ENCODE measurements at regions not wholly inside any gene's neighbourhood (a gene's known extent, or its start where the extent isn't known, plus 50 kb on each side); places are given as distances from the start of the nearest gene placed in this dataset.

DNA sequence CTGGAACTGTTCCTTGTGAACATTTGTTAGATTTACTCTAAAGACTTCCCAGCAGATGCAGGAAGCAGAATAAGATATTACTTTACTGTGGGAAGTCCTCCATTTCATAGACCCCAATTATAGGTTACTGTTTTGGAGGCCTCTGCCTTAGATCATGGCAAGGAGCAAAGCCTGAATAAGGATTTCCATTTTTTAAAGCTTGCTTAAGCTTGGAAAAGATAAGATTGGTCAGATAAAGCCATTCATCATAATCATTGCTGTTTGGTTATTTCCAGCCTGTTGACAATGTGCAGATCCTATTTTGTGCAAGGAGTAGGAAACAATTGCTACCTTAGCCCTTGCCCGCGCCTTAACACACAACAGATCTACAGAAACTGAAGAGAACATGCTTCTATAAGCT is 129.5 kb upstream of the ITGA1 start:
- no peaks in the 10 kb centered on the region for H3K4me1 ChIP-seq (ENCODE audit: control insufficient read depth, low read length)
- TF ChIP-seq EZH2phosphoT487 (IDR thresholded peaks at IDR 0.05; ENCODE audit: borderline replicate concordance, low read length), result no peak
- TF ChIP-seq, protein P1, sequence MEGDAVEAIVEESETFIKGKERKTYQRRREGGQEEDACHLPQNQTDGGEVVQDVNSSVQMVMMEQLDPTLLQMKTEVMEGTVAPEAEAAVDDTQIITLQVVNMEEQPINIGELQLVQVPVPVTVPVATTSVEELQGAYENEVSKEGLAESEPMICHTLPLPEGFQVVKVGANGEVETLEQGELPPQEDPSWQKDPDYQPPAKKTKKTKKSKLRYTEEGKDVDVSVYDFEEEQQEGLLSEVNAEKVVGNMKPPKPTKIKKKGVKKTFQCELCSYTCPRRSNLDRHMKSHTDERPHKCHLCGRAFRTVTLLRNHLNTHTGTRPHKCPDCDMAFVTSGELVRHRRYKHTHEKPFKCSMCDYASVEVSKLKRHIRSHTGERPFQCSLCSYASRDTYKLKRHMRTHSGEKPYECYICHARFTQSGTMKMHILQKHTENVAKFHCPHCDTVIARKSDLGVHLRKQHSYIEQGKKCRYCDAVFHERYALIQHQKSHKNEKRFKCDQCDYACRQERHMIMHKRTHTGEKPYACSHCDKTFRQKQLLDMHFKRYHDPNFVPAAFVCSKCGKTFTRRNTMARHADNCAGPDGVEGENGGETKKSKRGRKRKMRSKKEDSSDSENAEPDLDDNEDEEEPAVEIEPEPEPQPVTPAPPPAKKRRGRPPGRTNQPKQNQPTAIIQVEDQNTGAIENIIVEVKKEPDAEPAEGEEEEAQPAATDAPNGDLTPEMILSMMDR (IDR thresholded peaks at IDR 0.05; ENCODE audit: low read depth, low read length, poor library complexity, severe bottlenecking), result no peak

DNA sequence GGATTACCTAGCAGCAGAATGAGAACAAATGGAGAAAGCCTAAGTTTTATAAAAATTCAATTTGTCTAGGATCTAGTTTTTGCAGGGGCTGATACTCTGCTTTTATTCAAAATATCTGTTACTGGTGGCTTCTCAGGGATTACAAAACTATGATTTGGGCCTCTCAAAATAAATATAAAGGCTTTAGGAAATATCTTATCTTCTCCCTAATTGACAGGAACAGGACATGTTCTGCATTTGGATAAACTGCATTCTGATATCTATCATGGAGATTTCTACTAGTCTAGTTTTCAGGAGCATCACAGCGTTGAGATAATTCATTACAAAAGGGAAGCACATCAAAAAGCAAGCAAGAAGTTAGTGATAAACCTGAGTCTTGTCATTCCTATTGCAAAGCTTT is 127.1 kb upstream of the ITGA1 start:
- Histone ChIP-seq H3K36me3 (ENCODE audit: control insufficient read depth, low read length) (no peaks in the 10 kb centered on the region), H3K4me2 (ENCODE audit: low read length) (no peak overlapping the region), H3K9me3 (ENCODE audit: control insufficient read depth, insufficient read depth, low read length) (no peaks in the 10 kb centered on the region), H3K4me1 (ENCODE audit: control insufficient read depth, low read length) (no peaks in the 10 kb centered on the region), H4K20me1 (ENCODE audit: control insufficient read depth, insufficient read depth, low read depth, low read length) (no peaks in the 10 kb centered on the region), H3K27ac (ENCODE audit: low read depth, low read length) (no peak overlapping the region), H3K27me3 (ENCODE audit: control insufficient read depth, low read length) (no peaks in the 10 kb centered on the region), H3K9me2 (replicated peaks; ENCODE audit: control insufficient read depth, low read length) (no peaks in the 10 kb centered on the region), H3K79me2 (ENCODE audit: control insufficient read depth, low read length) (no peaks in the 10 kb centered on the region), H3F3A (ENCODE audit: control insufficient read depth, insufficient read depth) (no peaks in the 10 kb centered on the region), H3K4me3 (ENCODE audit: low read length) (no peak overlapping the region)
- TF ChIP-seq, protein P1 (IDR thresholded peaks at IDR 0.05; ENCODE audit: low read depth, low read length, poor library complexity, severe bottlenecking), result no peak
- no peak for TF ChIP-seq EZH2phosphoT487 (IDR thresholded peaks at IDR 0.05; ENCODE audit: borderline replicate concordance, low read length)

More for the DNA sequence above, 129.5 kb upstream of the ITGA1 start:
- H3K27ac ChIP-seq (ENCODE audit: low read depth, low read length), result no peak overlapping the region
- no peaks in the 10 kb centered on the region for H3K9me2 ChIP-seq (replicated peaks; ENCODE audit: control insufficient read depth, low read length)
- no peaks in the 10 kb centered on the region for H3K79me2 ChIP-seq (ENCODE audit: control insufficient read depth, low read length)
- H3K36me3 ChIP-seq (ENCODE audit: control insufficient read depth, low read length), result no peaks in the 10 kb centered on the region
- no peaks in the 10 kb centered on the region for H3K9me3 ChIP-seq (ENCODE audit: control insufficient read depth, insufficient read depth, low read length)
- no peak overlapping the region for H3K4me3 ChIP-seq (ENCODE audit: low read length)
- no peaks in the 10 kb centered on the region for H3F3A ChIP-seq (ENCODE audit: control insufficient read depth, insufficient read depth)
- H3K4me2 ChIP-seq (ENCODE audit: low read length), result no peak overlapping the region
- no peaks in the 10 kb centered on the region for H3K27me3 ChIP-seq (ENCODE audit: control insufficient read depth, low read length)
- H4K20me1 ChIP-seq (ENCODE audit: control insufficient read depth, insufficient read depth, low read depth, low read length), result no peaks in the 10 kb centered on the region

DNA sequence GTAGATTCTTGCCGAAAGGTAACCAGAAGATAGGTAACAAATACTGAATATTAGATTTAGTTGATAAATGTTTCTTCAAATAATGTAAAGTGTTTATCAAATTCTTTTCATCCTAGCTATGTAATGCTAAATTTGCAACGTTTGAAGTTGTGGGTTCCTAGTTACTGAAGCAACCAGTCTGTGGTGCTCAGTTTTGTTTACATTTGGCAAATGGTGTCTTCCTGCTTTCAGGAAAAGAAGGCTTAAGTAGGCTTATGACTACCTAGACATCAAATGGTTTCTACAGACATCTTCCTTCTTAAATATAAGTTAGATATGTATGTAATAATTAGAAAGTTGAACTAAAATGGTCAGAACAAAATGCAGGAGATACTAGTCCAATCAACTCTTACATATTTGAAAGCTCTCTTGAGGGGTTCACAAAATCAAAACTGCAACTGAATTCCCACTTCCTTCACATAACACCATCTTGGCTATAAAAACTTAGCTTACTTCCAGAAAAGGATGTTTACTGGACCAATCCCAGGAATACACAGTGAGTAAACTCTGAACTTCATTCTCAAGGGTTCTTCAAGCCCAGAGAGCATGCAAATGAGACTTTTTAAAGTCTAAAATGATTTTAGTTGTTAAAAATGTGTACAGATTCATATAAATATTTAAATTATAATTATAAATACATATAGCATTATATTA is 125.7 kb upstream of the ITGA1 start:
- no peaks in the 10 kb centered on the region for H3K36me3 ChIP-seq (ENCODE audit: control insufficient read depth, low read length)
- no peak overlapping the region for H3K27ac ChIP-seq (ENCODE audit: low read depth, low read length)
- no peak overlapping the region for H3K4me2 ChIP-seq (ENCODE audit: low read length)
- H4K20me1 ChIP-seq (ENCODE audit: control insufficient read depth, insufficient read depth, low read depth, low read length), result no peaks in the 10 kb centered on the region
- H3K4me1 ChIP-seq (ENCODE audit: control insufficient read depth, low read length), result no peaks in the 10 kb centered on the region
- H3K9me3 ChIP-seq (ENCODE audit: control insufficient read depth, insufficient read depth, low read length), result no peaks in the 10 kb centered on the region
- TF ChIP-seq, protein P1 (IDR thresholded peaks at IDR 0.05; ENCODE audit: low read depth, low read length, poor library complexity, severe bottlenecking), result no peak
- no peak for TF ChIP-seq EZH2phosphoT487 (IDR thresholded peaks at IDR 0.05; ENCODE audit: borderline replicate concordance, low read length)
- H3K27me3 ChIP-seq (ENCODE audit: control insufficient read depth, low read length), result no peaks in the 10 kb centered on the region
- H3F3A ChIP-seq (ENCODE audit: control insufficient read depth, insufficient read depth), result no peaks in the 10 kb centered on the region
- no peaks in the 10 kb centered on the region for H3K9me2 ChIP-seq (replicated peaks; ENCODE audit: control insufficient read depth, low read length)
- no peak overlapping the region for H3K4me3 ChIP-seq (ENCODE audit: low read length)
- no peaks in the 10 kb centered on the region for H3K79me2 ChIP-seq (ENCODE audit: control insufficient read depth, low read length)

Data from DOHH2 (cell line).